ENCODE measurements at regions not wholly inside any gene's neighbourhood (a gene's known extent, or its start where the extent isn't known, plus 50 kb on each side); places are given as distances from the start of the nearest gene placed in this dataset.
"Not testable (repeated sequence)": the region's sequence is repeated elsewhere in the genome, so short reads cannot be mapped to it uniquely, and the experiment has no call there.

GRCh38 chr1:115153966-115154557 lies 64.8 kb upstream of the TSPAN2 start:
- no peak overlapping the region for H3K9ac ChIP-seq (ENCODE audit: low read length in 3 of 3)
- no peaks in the 10 kb centered on the region for H3K36me3 ChIP-seq (ENCODE audit: control insufficient read depth in 2 of 3, insufficient read depth in 3 of 3, low read length in 3 of 3)
- no peaks in the 10 kb centered on the region for H3K9me3 ChIP-seq (ENCODE audit: control insufficient read depth in 2 of 3, insufficient read depth in 1 of 3, low read length in 3 of 3)
- FAIRE-seq, result no peak
- intact Hi-C loops (cut with DNase I), result no loop called here
- H3K27me3 ChIP-seq (ENCODE audit: control insufficient read depth, insufficient read depth, low read length), result no peaks in the 10 kb centered on the region
- TF ChIP-seq CTCF (IDR thresholded peaks at IDR 0.05; ENCODE audit: borderline replicate concordance, extremely low read depth, insufficient read depth), result no peak
- no peak overlapping the region for H3K27ac ChIP-seq (ENCODE audit: low read depth in 2 of 2, low read length in 2 of 2)
- no peaks in the 10 kb centered on the region for H3K4me1 ChIP-seq (ENCODE audit: control insufficient read depth in 2 of 3, insufficient read depth in 2 of 3, low read depth in 1 of 3, low read length in 3 of 3)
- no peak for DNase-seq
- no peak overlapping the region for H3K4me3 ChIP-seq (ENCODE audit: low read length in 3 of 3)

GRCh38 chr1:115147928-115148327 lies 58.6 kb upstream of the TSPAN2 start:
- intact Hi-C loops (cut with DNase I); H3K4me1 ChIP-seq (ENCODE audit: control insufficient read depth in 2 of 3, insufficient read depth in 2 of 3, low read depth in 1 of 3, low read length in 3 of 3); H3K27ac ChIP-seq (ENCODE audit: low read depth in 2 of 2, low read length in 2 of 2); H3K9ac ChIP-seq (ENCODE audit: low read length in 3 of 3); DNase-seq; FAIRE-seq; H3K36me3 ChIP-seq (ENCODE audit: control insufficient read depth in 2 of 3, insufficient read depth in 3 of 3, low read length in 3 of 3); H3K4me3 ChIP-seq (ENCODE audit: low read length in 3 of 3); H3K27me3 ChIP-seq (ENCODE audit: control insufficient read depth, insufficient read depth, low read length); H3K9me3 ChIP-seq (ENCODE audit: control insufficient read depth in 2 of 3, insufficient read depth in 1 of 3, low read length in 3 of 3): not testable (repeated sequence)

- Histone ChIP-seq H3K9ac (ENCODE audit: low read length in 3 of 3) (no peak overlapping the region), H3K9me3 (ENCODE audit: control insufficient read depth in 2 of 3, insufficient read depth in 1 of 3, low read length in 3 of 3) (no peaks in the 10 kb centered on the region), H3K4me1 (ENCODE audit: control insufficient read depth in 2 of 3, insufficient read depth in 2 of 3, low read depth in 1 of 3, low read length in 3 of 3) (no peaks in the 10 kb centered on the region), H3K4me3 (ENCODE audit: low read length in 3 of 3) (no peak overlapping the region), H3K27ac (ENCODE audit: low read depth in 2 of 2, low read length in 2 of 2) (no peak overlapping the region), H3K36me3 (ENCODE audit: control insufficient read depth in 2 of 3, insufficient read depth in 3 of 3, low read length in 3 of 3) (no peaks in the 10 kb centered on the region), H3K27me3 (ENCODE audit: control insufficient read depth, insufficient read depth, low read length) (no peaks in the 10 kb centered on the region)
- DNase-seq (no peak), FAIRE-seq (no peak)
- TF ChIP-seq CTCF (IDR thresholded peaks at IDR 0.05; ENCODE audit: borderline replicate concordance, extremely low read depth, insufficient read depth), result no peak
- intact Hi-C loops (cut with DNase I), result no loop called here
Observed at GRCh38 chr1:115145226-115145625, 55.9 kb upstream of the TSPAN2 start.

GRCh38 chr1:115144176-115144575 lies 54.9 kb upstream of the TSPAN2 start:
- intact Hi-C loops (cut with DNase I), result loop anchor here (5.0 kb wide), 1 partner anchor 318 kb away; no protein-coding TSS in a partner anchor
- Histone ChIP-seq H3K27ac (ENCODE audit: low read depth in 2 of 2, low read length in 2 of 2) (no peak overlapping the region), H3K4me1 (ENCODE audit: control insufficient read depth in 2 of 3, insufficient read depth in 2 of 3, low read depth in 1 of 3, low read length in 3 of 3) (no peaks in the 10 kb centered on the region), H3K36me3 (ENCODE audit: control insufficient read depth in 2 of 3, insufficient read depth in 3 of 3, low read length in 3 of 3) (no peaks in the 10 kb centered on the region), H3K9me3 (ENCODE audit: control insufficient read depth in 2 of 3, insufficient read depth in 1 of 3, low read length in 3 of 3) (no peaks in the 10 kb centered on the region), H3K9ac (ENCODE audit: low read length in 3 of 3) (no peak overlapping the region), H3K27me3 (ENCODE audit: control insufficient read depth, insufficient read depth, low read length) (no peaks in the 10 kb centered on the region), H3K4me3 (ENCODE audit: low read length in 3 of 3) (no peak overlapping the region)
- no peak for TF ChIP-seq CTCF (IDR thresholded peaks at IDR 0.05; ENCODE audit: borderline replicate concordance, extremely low read depth, insufficient read depth)
- FAIRE-seq (no peak), DNase-seq (no peak)

Data from kidney (tissue), 13 donors.